A549 (cell line): ENCODE measurements at regions not wholly inside any gene's neighbourhood (a gene's known extent, or its start where the extent isn't known, plus 50 kb on each side); places are given as distances from the start of the nearest gene placed in this dataset.

Experiments used
- PBX3 ChIP-seq: IDR thresholded peaks from 2 replicates; pipeline ENCODE4 v1.6.1; 2012
- POLR2A ChIP-seq: IDR thresholded peaks from 2 replicates; pipeline ENCODE4 v1.6.1; 2012; ENCODE audit warnings: mild to moderate bottlenecking, low read length

GRCh38 chr4:8737601-8738279, 133.9 kb downstream of the HMX1 start:
- TF ChIP-seq POLR2A: no peak
- TF ChIP-seq PBX3: no peak
